ENCODE measurements at regions not wholly inside any gene's neighbourhood (a gene's known extent, or its start where the extent isn't known, plus 50 kb on each side); places are given as distances from the start of the nearest gene placed in this dataset.
"Not testable (repeated sequence)": the region's sequence is repeated elsewhere in the genome, so short reads cannot be mapped to it uniquely, and the experiment has no call there.

- intact Hi-C loops (cut with DNase I) = no loop called here
Measured at GRCh38 chr1:4213366-4213973, 313.4 kb upstream of the C1orf174 start.

DNA sequence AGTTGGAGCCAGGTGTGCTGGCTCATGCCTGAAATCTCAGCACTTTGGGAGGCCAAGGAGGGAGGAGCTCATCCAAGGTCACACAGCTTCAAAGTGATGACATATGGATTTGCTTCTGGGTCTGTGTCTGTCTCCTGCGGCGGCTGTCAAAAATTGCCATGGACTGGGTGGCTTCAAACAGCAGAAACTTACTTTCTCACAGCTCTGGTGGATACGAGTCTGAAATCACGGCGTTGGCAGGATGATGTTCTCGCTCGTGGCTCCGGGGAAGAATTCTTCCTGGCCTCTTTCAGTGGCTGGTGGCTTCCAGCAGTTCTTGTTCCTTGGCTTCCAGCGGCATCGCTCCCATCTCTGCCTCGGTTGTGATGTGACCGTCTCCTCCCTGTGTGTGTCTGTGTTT lies 314.8 kb upstream of the C1orf174 start:
- ATAC-seq (no peak), DNase-seq (ENCODE audit: low spot score) (no peak)
- intact Hi-C loops (cut with DNase I) = no loop called here

More at GRCh38 chr1:4213366-4213973, 313.4 kb upstream of the C1orf174 start:
- ATAC-seq (no peak), DNase-seq (ENCODE audit: low spot score) (no peak)

DNA sequence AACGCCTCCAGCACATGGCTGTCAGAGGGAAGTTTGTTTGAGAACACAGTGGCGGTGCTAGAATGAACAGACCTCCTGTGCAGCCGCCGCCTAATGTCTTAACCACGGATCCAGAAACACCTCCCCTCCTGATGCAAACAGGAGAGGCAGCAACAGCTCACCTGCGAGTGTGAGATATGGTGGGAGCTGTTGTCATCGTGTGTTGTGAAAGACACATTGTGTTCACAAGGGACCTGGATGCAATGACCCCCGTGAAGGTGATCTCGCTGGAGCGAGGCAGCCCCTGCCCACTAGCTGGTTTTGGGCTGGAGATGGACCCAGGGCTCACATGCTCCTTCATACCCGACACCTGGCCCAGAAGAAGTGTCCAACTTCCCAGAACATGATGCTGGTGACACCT lies 315.3 kb upstream of the C1orf174 start:
- intact Hi-C loops (cut with DNase I) = no loop called here
- ATAC-seq (no peak), DNase-seq (ENCODE audit: low spot score) (no peak)

- DNase-seq (ENCODE audit: low spot score) = no peak
- intact Hi-C loops (cut with DNase I) = no loop called here
- no peak for ATAC-seq
Measured at GRCh38 chr1:4216231-4216630, 316.2 kb upstream of the C1orf174 start.

- intact Hi-C loops (cut with DNase I) = no loop called here
- DNase-seq (ENCODE audit: low spot score) (no peak), ATAC-seq (no peak)
Measured at GRCh38 chr1:4218619-4219018, 318.5 kb upstream of the C1orf174 start.

- DNase-seq (ENCODE audit: low spot score) (no peak), ATAC-seq (no peak)
- intact Hi-C loops (cut with DNase I) = no loop called here
Measured at GRCh38 chr1:4219111-4219510, 319.0 kb upstream of the C1orf174 start.

- intact Hi-C loops (cut with DNase I) = no loop called here
- DNase-seq (ENCODE audit: low spot score) (no peak), ATAC-seq (no peak)
Measured at GRCh38 chr1:4219826-4220225, 319.8 kb upstream of the C1orf174 start.

GRCh38 chr1:4220362-4220761 lies 320.3 kb upstream of the C1orf174 start:
- ATAC-seq (no peak), DNase-seq (ENCODE audit: low spot score) (no peak)
- intact Hi-C loops (cut with DNase I) = no loop called here

DNA sequence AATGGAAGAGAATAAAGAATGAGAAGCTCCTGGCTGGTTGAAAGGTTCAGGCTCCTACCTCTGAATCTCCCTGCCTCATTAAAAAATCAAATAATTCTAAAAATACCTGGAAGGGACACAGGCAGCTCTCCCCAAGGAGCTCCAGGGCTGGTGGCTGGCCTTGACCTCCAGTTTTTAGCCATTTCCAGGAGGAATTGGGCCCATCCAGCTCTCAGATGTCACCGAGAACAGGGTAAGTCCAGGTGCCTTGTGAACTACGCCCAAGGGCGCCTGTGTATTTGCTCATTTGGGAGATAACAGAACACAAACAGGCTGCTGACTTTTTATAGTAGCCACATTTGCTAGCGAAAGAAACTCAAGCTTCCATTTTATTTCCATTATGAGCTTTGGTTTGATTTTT lies 321.0 kb upstream of the C1orf174 start:
- DNase-seq (ENCODE audit: low spot score) = no peak
- no peak for ATAC-seq
- intact Hi-C loops (cut with DNase I) = no loop called here

- ATAC-seq = no peak
- no peak for DNase-seq (ENCODE audit: low spot score)
- intact Hi-C loops (cut with DNase I) = no loop called here
Measured at GRCh38 chr1:4224684-4225467, 324.8 kb upstream of the C1orf174 start.

- DNase-seq (ENCODE audit: low spot score) (no peak), ATAC-seq (no peak)
- intact Hi-C loops (cut with DNase I) = no loop called here
Measured at GRCh38 chr1:4227986-4228385, 327.9 kb upstream of the C1orf174 start.

- DNase-seq (ENCODE audit: low spot score) = no peak
- ATAC-seq = no peak
- intact Hi-C loops (cut with DNase I) = no loop called here
Measured at GRCh38 chr1:4253935-4254334, 353.9 kb upstream of the C1orf174 start.

- ATAC-seq = no peak
- no peak for DNase-seq (ENCODE audit: low spot score)
- intact Hi-C loops (cut with DNase I) = no loop called here
Measured at GRCh38 chr1:4256351-4256750, 356.3 kb upstream of the C1orf174 start.

DNA sequence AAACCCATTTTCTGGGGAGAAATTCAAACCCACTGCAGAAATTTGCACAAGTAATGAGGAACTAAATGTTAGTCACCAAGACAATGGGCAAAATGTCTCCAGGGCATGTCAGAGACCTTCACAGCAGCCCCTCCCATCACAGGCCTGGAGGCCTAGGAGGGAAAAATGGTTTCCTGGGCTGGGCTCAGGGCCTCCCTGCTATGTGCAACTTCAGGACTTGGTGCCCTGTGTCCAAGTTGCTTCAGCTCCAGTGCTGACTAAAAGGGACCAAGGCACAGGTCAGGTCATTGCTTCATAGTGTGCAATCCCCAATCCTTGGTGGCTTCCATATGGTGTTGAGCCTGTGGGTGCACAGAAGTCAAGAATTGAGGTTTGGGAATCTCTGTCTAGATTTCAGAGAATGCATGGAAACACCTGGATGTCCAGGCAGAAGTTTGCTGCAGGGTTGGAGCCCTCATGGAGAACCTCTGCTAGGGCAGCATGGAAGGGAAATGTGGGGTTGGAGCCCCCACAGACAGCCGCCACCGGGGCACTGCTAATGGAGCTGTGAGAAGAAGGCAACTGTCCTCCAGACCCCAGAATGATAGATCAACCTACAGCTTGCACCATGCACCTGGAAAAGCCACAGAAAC lies 358.2 kb upstream of the C1orf174 start:
- intact Hi-C loops (cut with DNase I); ATAC-seq; DNase-seq (ENCODE audit: low spot score): not testable (repeated sequence)

- DNase-seq (ENCODE audit: low spot score) = no peak
- intact Hi-C loops (cut with DNase I) = no loop called here
- no peak for ATAC-seq
Measured at GRCh38 chr1:4261327-4261726, 361.3 kb upstream of the C1orf174 start.

DNA sequence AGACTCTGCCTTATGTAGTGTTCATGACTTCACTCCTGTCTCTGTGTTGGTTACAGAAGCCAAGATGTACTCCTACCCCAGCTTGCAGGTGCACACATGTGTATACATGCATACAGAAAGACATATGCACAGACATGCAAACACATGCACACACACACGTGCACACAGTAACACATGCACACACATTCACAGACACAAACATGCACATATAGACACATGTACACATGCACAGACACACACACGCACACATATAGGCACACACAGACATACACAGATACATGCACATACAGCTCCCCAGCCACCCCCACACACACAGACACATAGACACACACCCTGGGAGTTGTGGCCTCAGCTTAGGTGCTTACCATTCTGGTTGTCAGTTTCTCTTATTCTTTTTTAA lies 362.6 kb upstream of the C1orf174 start:
- intact Hi-C loops (cut with DNase I) = no loop called here
- no peak for DNase-seq (ENCODE audit: low spot score)
- ATAC-seq = no peak

DNA sequence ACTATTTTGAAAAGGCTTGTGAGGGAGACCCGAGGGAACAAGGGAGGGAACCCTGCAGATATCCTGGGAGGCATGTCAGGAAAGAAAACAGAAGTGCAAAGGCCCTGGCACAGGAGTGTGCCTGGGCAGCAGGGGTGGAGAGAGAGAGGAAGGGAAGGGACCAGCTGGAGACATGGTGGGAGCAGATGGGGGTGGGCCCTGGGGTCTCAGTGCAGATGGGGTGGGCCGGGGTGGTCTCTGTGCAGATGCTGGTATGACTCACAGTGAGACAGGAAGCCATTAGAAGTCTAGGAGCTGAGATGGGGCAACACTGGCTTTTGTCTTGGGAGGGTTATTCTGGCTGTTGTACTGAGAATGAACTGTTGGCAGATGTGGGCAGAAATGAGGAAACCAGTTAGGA lies 363.6 kb upstream of the C1orf174 start:
- no peak for ATAC-seq
- no peak for DNase-seq (ENCODE audit: low spot score)
- intact Hi-C loops (cut with DNase I) = no loop called here

DNA sequence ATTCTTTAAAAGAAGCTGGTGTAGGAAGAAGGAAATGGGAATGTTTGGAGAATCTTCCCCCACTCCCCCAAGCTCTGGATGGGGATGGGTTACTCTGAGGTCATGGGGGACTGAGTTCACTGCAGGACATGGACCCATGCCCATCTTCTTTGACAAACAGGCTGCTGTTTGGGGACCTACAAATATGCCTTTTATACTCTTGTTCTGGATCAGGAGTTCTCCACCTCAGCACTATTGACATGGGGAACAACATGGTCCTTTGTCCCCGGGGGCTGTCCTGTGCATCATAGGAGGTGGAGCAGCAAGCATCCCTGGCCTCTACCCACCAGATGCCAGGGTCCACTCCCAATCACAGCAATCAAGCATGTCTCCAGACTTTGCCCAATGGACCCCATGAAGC lies 365.8 kb upstream of the C1orf174 start:
- DNase-seq (ENCODE audit: low spot score) = no peak

DNA sequence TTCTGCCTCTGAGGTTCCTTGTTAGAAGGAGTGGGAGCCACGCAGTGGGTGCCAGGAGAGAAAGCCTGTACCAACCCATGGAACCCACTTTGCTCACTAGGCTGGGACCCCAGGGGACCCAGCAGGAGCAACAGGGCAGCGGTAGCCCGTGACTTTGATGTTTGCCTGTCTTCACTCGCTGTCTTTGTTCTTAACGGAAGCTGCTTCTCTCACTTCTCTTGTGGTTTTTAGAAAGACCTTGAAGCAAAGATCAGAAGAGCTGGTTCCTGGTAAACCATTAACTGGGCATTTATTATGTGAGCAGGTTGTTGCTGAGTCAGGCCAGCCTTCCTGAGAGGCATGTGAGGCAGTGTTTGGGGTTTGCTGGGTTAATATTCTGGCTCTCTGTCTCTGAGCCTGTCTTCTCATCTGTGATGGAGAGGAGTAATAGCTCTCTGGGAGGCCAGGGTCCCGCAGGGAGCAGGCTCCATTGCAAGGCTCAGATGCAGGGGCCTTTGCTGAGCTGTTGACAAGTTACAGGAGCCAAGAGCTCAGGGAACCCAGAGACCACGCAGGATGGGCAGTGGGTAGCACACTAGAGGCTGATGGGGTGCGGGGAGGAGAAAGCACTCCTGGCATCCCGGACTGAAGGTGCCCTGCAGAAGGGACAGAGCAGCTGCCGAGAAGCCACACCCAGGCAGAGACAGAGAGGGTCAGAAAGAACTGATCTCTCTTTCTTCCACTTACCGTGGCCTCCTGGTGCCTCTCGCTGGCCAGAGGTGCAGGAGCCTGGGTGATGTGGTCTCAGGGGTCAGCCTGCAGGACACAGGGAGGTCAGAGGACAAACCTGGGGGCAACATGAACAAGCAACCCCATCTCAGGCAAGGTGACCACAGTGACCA lies 367.5 kb upstream of the C1orf174 start:
- DNase-seq (ENCODE audit: low spot score) = no peak
- no peak for ATAC-seq
- intact Hi-C loops (cut with DNase I) = no loop called here

More for the DNA sequence above, 365.8 kb upstream of the C1orf174 start:
- ATAC-seq = no peak
- intact Hi-C loops (cut with DNase I) = no loop called here

Measured in sciatic nerve (tissue), 2 donors.